UCSD-AML1 (cell line): ENCODE measurements at regions not wholly inside any gene's neighbourhood (a gene's known extent, or its start where the extent isn't known, plus 50 kb on each side); places are given as distances from the start of the nearest gene placed in this dataset.
A peak's percentile ranks its signal among the peaks of the same experiment; 100 is the strongest.

ENCODE experiments used
- DNase-seq: peaks from one replicate; lab custom pipeline; 2025; ENCODE audit not compliant: unreplicated experiment; lab: John Stamatoyannopoulos, UW

- peak; percentile 18 for DNase-seq
Observed at GRCh38 chr16:6684076-6684673, 648.5 kb upstream of the RBFOX1 start.

GRCh38 chr16:6682142-6682811, 650.4 kb upstream of the RBFOX1 start:
- peak; percentile 57 for DNase-seq

- no peak for DNase-seq
Observed at GRCh38 chr16:6678586-6678985, 654.1 kb upstream of the RBFOX1 start.

- no peak for DNase-seq
Observed at GRCh38 chr16:6674071-6674470, 658.6 kb upstream of the RBFOX1 start.

GRCh38 chr16:6672507-6672906, 660.1 kb upstream of the RBFOX1 start:
- no peak for DNase-seq

- no peak for DNase-seq
Observed at GRCh38 chr16:6667393-6667792, 665.3 kb upstream of the RBFOX1 start.

GRCh38 chr16:6665126-6665525, 667.5 kb upstream of the RBFOX1 start:
- DNase-seq: no peak

GRCh38 chr16:6663668-6664067, 669.0 kb upstream of the RBFOX1 start:
- DNase-seq: no peak

GRCh38 chr16:6656760-6657159, 675.9 kb upstream of the RBFOX1 start:
- DNase-seq: no peak

- no peak for DNase-seq
Observed at GRCh38 chr16:6646891-6647290, 685.8 kb upstream of the RBFOX1 start.

- DNase-seq: no peak
Observed at GRCh38 chr16:6645768-6646568, 686.7 kb upstream of the RBFOX1 start.

GRCh38 chr16:6644916-6645315, 687.7 kb upstream of the RBFOX1 start:
- no peak for DNase-seq

- peak; percentile 9 for DNase-seq
Observed at GRCh38 chr16:6643080-6643686, 689.5 kb upstream of the RBFOX1 start.

GRCh38 chr16:6642271-6642670, 690.4 kb upstream of the RBFOX1 start:
- DNase-seq: no peak

- no peak for DNase-seq
Observed at GRCh38 chr16:6641091-6641490, 691.6 kb upstream of the RBFOX1 start.

GRCh38 chr16:6636457-6636856, 696.2 kb upstream of the RBFOX1 start:
- DNase-seq: no peak

GRCh38 chr16:6634151-6634550, 698.5 kb upstream of the RBFOX1 start:
- no peak for DNase-seq

GRCh38 chr16:6633456-6633855, 699.2 kb upstream of the RBFOX1 start:
- DNase-seq: no peak

- no peak for DNase-seq
Observed at GRCh38 chr16:6629110-6629509, 703.5 kb upstream of the RBFOX1 start.

- DNase-seq: no peak
Observed at GRCh38 chr16:6625606-6626005, 707.0 kb upstream of the RBFOX1 start.

- no peak for DNase-seq
Observed at GRCh38 chr16:6618874-6619273, 713.8 kb upstream of the RBFOX1 start.

GRCh38 chr16:6616746-6617145, 715.9 kb upstream of the RBFOX1 start:
- DNase-seq: no peak
